GM19043 (cell line): ENCODE measurements at regions not wholly inside any gene's neighbourhood (a gene's known extent, or its start where the extent isn't known, plus 50 kb on each side); places are given as distances from the start of the nearest gene placed in this dataset.

Experiments
- ATAC-seq: cut with Tn5 transposase; IDR thresholded peaks from one replicate; pipeline ENCODE4 v1.9.1; 2021; ENCODE audit warnings: low read depth; ENCODE audit not compliant: unreplicated experiment

GRCh38 chr18:28526196-28526595 is 349.3 kb upstream of the CDH2 start:
- no peak for ATAC-seq

- no peak for ATAC-seq
Measured at GRCh38 chr18:28523758-28524475, 347.0 kb upstream of the CDH2 start.

GRCh38 chr18:28522236-28522635 is 345.3 kb upstream of the CDH2 start:
- no peak for ATAC-seq

GRCh38 chr18:28519997-28520396 is 343.1 kb upstream of the CDH2 start:
- no peak for ATAC-seq

- ATAC-seq = no peak
Measured at GRCh38 chr18:28514699-28515098, 337.8 kb upstream of the CDH2 start.

- no peak for ATAC-seq
Measured at GRCh38 chr18:28512357-28512756, 335.4 kb upstream of the CDH2 start.

GRCh38 chr18:28511413-28511821 is 334.5 kb upstream of the CDH2 start:
- no peak for ATAC-seq

- ATAC-seq = no peak
Measured at GRCh38 chr18:28510210-28510609, 333.3 kb upstream of the CDH2 start.

GRCh38 chr18:28504066-28504465 is 327.1 kb upstream of the CDH2 start:
- ATAC-seq = no peak

GRCh38 chr18:28494151-28494550 is 317.2 kb upstream of the CDH2 start:
- no peak for ATAC-seq

- ATAC-seq = no peak
Measured at GRCh38 chr18:28485918-28486317, 309.0 kb upstream of the CDH2 start.

- ATAC-seq = no peak
Measured at GRCh38 chr18:28485210-28485801, 308.4 kb upstream of the CDH2 start.

GRCh38 chr18:28478531-28478930 is 301.6 kb upstream of the CDH2 start:
- no peak for ATAC-seq

- ATAC-seq = no peak
Measured at GRCh38 chr18:28476302-28476701, 299.4 kb upstream of the CDH2 start.

GRCh38 chr18:28469946-28470345 is 293.0 kb upstream of the CDH2 start:
- no peak for ATAC-seq

- ATAC-seq = no peak
Measured at GRCh38 chr18:28468901-28469300, 292.0 kb upstream of the CDH2 start.

GRCh38 chr18:28466204-28466603 is 289.3 kb upstream of the CDH2 start:
- ATAC-seq = no peak

GRCh38 chr18:28459587-28459986 is 282.7 kb upstream of the CDH2 start:
- ATAC-seq = no peak

GRCh38 chr18:28458751-28459150 is 281.8 kb upstream of the CDH2 start:
- ATAC-seq = no peak

GRCh38 chr18:28457784-28458183 is 280.9 kb upstream of the CDH2 start:
- no peak for ATAC-seq

GRCh38 chr18:28455971-28456370 is 279.0 kb upstream of the CDH2 start:
- no peak for ATAC-seq

- no peak for ATAC-seq
Measured at GRCh38 chr18:28439870-28440269, 262.9 kb upstream of the CDH2 start.
